NCI-H2196 treated with DMSO at 0.1 percent for 48 hours (cell line): ENCODE measurements at regions not wholly inside any gene's neighbourhood (a gene's known extent, or its start where the extent isn't known, plus 50 kb on each side); places are given as distances from the start of the nearest gene placed in this dataset.
A peak's percentile ranks its signal among the peaks of the same experiment; 100 is the strongest.

Source experiments
- DNase-seq: peaks from one replicate; lab custom pipeline; 2025; ENCODE audit not compliant: unreplicated experiment; lab: John Stamatoyannopoulos, UW

GRCh38 chr3:82050382-82050781, 288.9 kb upstream of the GBE1 start:
- no peak for DNase-seq

DNA sequence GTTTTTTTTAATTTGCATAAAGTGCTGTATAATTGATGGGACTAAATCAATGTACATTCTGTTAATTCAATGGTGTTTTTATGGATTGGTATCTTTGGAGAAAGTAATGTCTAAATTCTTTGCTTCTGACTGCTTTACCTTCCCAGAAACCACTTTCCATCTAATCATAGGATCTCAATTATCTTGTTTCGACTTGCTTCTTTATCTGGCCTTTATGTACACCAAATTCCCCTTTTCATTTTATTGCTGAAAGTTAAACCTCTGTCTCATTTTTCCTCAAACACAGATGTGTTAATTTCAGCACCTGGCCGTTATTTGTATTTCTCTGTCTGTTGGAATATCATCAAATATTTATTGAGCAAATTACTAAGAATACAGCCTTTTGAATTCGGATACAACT, 287.3 kb upstream of the GBE1 start:
- no peak for DNase-seq

DNA sequence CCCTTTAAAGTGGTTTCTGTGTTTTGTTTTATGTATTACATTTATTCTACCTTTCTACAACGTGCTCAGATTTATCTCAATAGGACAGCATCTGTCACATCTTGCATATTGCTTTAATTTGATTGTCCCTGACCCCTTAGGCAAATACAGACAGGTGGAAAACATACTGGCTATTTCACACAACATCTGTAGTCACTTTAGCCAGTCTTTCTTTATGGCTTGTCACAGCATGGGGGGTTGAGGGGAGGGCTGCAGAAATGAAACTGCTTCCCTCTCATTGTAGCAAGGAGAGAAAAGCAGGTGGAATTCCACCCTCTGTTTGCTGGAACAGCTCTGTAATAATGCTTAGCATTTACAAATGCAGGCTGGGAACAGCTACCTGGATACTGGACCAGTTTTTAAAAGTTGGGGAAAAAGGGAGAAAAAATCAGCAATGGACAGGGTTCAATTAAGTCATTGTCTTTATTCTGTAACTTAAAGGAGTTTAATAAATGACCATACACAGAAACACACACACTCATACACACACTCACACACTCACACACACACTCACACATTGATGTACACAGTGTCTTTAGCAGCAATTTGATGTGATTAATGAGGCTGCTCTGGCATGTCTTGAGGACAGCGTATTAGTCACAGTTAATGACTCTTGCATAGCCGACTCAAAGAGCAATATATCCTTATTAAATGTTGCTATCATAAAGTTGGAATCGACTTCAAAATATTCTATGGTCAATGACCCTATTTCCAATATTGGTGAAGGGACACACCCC, 283.7 kb upstream of the GBE1 start:
- no peak for DNase-seq

DNA sequence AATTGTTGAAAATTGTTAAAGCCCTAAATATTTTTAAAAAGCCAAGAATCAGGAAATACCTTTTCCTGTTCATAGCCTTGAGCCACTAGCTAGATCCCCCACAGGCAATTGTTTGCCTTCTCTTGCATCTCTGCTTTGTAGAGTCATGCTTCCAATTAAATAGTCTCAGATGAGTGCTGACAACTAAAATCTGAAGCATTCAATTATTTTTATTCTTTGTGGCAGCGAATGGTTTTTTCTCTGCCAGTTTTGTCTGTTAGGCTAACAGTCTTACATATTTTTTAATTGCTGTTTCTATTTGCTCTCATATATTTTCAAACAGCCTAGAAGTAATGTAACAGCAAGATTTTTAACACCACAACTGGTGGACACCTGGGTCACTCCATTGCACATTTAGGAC, 277.1 kb upstream of the GBE1 start:
- DNase-seq, result no peak

- no peak for DNase-seq
Measured at GRCh38 chr3:82033186-82033585, 271.7 kb upstream of the GBE1 start.

DNA sequence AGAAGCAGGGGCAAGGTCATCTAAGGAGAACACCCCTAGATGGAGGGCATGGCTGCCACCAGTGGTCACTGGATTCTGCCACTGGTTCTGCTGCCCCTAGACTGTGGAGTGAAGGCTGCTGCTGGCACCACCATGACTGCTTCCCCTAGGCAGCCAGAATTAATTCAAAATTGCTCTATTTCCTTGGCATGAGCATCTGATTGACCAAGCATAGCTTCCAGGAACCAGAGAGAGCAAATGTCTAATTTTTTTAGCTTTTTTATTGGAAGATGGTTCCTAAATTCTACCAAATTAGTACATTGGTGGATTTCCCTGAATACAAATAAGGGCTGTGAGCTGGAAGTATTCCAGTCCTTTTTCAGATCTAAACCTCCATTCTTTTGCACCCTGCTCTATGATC, 270.2 kb upstream of the GBE1 start:
- DNase-seq, result no peak

DNA sequence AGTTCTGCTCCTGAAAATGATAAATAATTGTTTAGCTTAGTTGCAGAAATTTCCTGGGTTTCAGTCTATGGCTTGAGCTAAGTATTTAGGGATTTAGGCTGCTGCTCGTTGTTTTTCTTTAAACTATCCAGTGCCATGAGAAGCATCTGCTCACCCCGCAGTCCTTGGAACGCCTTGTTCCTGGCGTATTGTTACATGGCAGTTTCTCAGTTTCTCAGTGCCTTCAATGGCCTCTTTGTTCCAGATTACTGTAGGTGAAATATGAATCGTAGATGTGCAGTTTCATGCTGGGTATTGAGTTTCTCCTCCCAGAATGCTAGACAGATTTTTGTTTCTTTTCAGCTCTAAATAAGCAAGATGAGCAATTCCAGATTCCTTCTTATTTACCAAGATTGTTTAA, 269.5 kb upstream of the GBE1 start:
- no peak for DNase-seq

GRCh38 chr3:82022836-82023235, 261.4 kb upstream of the GBE1 start:
- no peak for DNase-seq

- DNase-seq, result no peak
Measured at GRCh38 chr3:82020282-82020681, 258.8 kb upstream of the GBE1 start.

DNA sequence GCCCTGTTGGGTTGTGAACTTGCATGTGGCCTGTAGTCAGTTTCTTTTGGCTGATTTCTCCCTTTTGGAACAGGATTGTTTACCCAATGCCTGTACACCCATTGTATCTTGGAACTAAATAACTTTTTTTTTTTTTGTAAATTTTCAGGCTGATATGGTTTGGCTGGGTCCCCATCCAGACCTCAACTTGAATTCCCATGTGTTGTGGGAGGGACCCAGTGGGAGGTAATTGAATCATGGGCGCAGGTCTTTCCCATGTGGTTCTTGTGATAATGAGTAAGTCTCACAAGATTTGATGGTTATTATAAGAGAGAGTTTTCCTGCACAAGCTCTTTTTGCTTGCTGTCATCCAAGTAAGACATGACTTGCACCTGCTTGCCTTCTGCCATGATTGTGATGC, 253.8 kb upstream of the GBE1 start:
- DNase-seq, result no peak

- no peak for DNase-seq
Measured at GRCh38 chr3:82012775-82013174, 251.3 kb upstream of the GBE1 start.

DNA sequence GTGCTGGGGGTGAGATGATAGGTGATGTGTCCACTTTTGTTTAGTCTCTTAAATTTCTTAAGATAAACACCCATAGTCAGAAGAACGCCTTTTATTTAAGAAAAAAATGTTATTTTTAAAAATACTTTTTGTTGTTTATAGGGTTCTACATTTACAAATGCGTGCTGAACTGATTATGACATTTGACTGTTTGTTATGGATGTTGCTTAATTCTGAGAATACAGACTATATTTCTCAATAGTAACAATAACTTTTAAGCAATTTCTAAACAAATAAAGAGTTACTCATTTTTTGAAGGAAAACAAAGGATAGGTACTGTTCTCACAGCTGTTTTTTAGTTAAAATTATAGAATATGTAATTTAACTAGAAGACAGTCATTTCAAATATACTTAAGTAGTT, 249.9 kb upstream of the GBE1 start:
- DNase-seq, result no peak

GRCh38 chr3:82005266-82005665, 243.8 kb upstream of the GBE1 start:
- no peak for DNase-seq

GRCh38 chr3:82004266-82004665, 242.8 kb upstream of the GBE1 start:
- DNase-seq, result no peak

DNA sequence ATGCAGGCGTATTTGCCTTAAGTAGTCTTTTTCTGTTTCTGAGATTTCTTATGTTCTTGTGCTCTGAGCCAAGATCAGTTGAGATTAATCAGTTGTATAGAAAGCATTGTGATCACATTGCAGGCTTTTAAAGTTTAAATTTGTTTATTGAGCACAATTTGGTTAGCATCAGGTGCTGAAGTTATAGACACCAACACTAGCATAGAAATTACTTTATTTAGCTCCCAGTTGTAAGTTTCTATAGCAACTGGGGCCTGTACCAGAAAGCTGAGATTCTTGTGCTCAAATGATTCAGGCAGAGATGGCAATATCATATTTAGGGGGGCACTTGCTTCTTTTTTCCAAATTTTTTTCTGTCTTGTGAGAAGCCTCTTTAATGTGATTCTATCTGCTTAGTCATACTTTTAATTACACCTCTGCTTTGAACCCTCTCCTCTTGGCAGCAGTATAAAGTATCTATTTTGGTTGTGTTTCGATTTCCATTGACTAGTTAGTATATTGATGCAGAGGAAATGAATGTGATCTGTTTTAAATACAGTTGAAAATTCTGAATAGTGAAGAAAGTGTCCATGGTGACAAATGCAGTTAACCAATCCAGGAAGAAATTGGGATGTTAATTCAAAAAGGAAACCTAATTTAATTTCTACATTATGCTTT, 241.7 kb upstream of the GBE1 start:
- DNase-seq, result no peak

DNA sequence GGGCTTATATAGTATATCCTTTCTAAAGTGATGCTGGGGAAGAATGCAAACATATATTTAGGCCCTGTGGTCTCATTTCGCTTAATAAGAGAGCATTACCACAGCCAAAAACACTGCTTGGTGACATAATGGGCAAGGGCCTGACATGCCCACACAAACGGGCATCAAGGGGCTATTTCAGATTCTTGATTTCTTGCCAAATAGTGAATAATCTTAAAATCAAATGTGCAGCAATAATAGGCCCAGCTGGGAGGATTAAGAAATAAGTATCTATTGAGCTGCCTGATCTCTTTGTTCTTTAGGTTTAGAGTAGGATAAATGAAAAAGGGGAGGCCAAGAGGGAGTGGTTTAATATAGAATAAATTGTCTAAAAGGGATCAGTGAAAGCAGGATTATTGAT, 241.0 kb upstream of the GBE1 start:
- DNase-seq, result no peak

DNA sequence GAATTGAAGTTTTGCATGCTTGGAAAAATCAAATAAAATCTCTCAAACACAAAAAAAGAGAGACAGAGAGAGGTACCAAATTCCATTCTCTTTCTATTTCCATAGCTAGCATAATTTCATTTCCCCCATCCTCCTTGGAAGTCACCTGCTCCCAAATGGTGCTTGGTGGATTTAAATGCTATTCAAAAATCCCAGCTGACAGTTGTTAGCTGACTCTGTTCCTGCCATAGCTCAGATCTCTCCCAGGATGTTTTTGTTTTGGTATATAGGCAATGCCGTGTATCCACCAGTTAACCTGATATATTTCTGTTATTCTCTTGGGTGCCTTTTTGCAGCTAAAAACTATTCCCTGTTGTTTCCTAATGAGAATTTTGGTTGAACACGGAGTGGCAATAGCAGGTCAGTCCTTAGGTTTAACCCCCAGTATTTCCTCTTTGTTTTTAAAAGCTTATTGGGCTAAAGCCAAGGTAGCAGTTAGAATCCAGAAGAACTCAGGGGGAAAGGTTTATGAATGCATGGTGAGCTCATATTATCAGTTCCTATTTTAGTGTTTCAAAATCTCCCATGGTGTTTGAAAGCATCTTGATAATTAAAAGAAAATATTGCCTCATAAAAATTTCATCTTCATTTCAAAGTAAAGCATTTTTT, 240.0 kb upstream of the GBE1 start:
- no peak for DNase-seq

DNA sequence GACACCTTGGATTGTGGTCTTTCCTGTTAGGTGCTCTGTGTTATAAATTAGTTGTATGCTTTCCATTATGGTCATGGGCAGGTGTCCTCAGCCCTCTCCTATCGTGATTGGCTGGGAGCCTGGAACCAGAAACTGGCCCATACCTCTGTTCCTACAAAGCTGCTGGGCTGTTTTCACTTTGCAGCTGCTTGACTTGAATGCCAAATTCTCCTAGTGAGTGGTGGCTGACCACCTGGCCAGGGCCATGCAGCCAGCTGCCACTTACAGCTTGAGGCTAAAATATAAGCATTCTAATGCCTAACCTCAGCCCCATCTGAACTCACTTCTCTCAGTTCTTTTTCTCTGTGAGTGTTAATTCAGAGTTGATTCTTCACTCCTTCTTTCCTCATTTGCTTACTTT, 239.3 kb upstream of the GBE1 start:
- peak; percentile 33 for DNase-seq

- no peak for DNase-seq
Measured at GRCh38 chr3:82000350-82000749, 238.9 kb upstream of the GBE1 start.

- DNase-seq, result no peak
Measured at GRCh38 chr3:81998907-81999306, 237.5 kb upstream of the GBE1 start.

GRCh38 chr3:81998139-81998755, 236.8 kb upstream of the GBE1 start:
- no peak for DNase-seq

- DNase-seq, result no peak
Measured at GRCh38 chr3:81997390-81997789, 235.9 kb upstream of the GBE1 start.
